H1 (cell line): ENCODE measurements at regions not wholly inside any gene's neighbourhood (a gene's known extent, or its start where the extent isn't known, plus 50 kb on each side); places are given as distances from the start of the nearest gene placed in this dataset.

Experiments
- CTCF ChIA-PET: fragments of 300-600 bp; sonication (Branson Sonifier 250); formaldehyde crosslinking; loops from one replicate; lab custom pipeline; 2021; ENCODE audit not compliant: partially characterized antibody; lab: Charles Lee
- POLR2A ChIA-PET: fragments of 300-600 bp; sonication (Branson Sonifier 250); formaldehyde crosslinking; loops from one replicate; lab custom pipeline; 2021; ENCODE audit warnings: inconsistent platforms; ENCODE audit not compliant: partially characterized antibody; lab: Charles Lee
- DNase-seq, 2 experiments: peaks; one replicate each; pipeline versions ENCODE4 v3.0.0 to v3.0.0-alpha.2; 2010 to 2022; ENCODE audit warnings: low spot score in 2 of 2, low read depth in 1 of 2, mixed read lengths in 1 of 2
- FAIRE-seq: peaks from 2 replicates; lab custom pipeline; 2011; peaks lifted over from hg19 to GRCh38; lab: Jason Lieb, UNC
- H2AFZ ChIP-seq: 2 replicates; pipeline ENCODE4 v1.8.1; 2012; ENCODE audit warnings: low read length, inconsistent platforms
- H2AK5ac ChIP-seq: 2 replicates; pipeline ENCODE4 v1.6.1; 2013; ENCODE audit warnings: low read depth, low read length
- H2BK120ac ChIP-seq: replicated peaks from 2 replicates; pipeline ENCODE3; 2013; ENCODE audit warnings: low read depth, low read length, inconsistent platforms
- H2BK12ac ChIP-seq: 2 replicates; pipeline ENCODE4 v1.6.1; 2013; ENCODE audit warnings: low read depth, low read length
- H2BK15ac ChIP-seq: 2 replicates; pipeline ENCODE4 v1.6.1; 2013; ENCODE audit warnings: low read length
- H2BK20ac ChIP-seq: 2 replicates; pipeline ENCODE4 v1.6.1; 2013; ENCODE audit warnings: low read length
- H2BK5ac ChIP-seq: 2 replicates; pipeline ENCODE4 v1.6.1; 2013; ENCODE audit warnings: low read depth, low read length
- H3K14ac ChIP-seq: 2 replicates; pipeline ENCODE4 v1.6.1; 2013; ENCODE audit warnings: inconsistent platforms; ENCODE audit not compliant: insufficient read length
- H3K18ac ChIP-seq: 2 replicates; pipeline ENCODE4 v1.6.1; 2013; ENCODE audit warnings: low read length; ENCODE audit errors: extremely low read depth
- H3K23ac ChIP-seq: 2 replicates; pipeline ENCODE4 v1.6.1; 2013; ENCODE audit warnings: inconsistent platforms; ENCODE audit not compliant: insufficient read length
- H3K23me2 ChIP-seq: 2 replicates; pipeline ENCODE4 v1.6.1; 2013; ENCODE audit warnings: low read depth, low read length
- H3K27ac ChIP-seq: 2 replicates; pipeline ENCODE4 v1.6.1; 2011; ENCODE audit warnings: low read depth, low read length, inconsistent platforms
- H3K27me3 ChIP-seq, 4 experiments: replicated peaks in 1 of 4; 1 replicate in 1 of 4; 2 replicates in 3 of 4; pipeline versions ENCODE4 v1.6.1 to v1.8.1; 2011 to 2013; ENCODE audit warnings: low read length in 3 of 4, mild to moderate bottlenecking in 3 of 4, inconsistent platforms in 2 of 4, mixed read lengths in 2 of 4, moderate library complexity in 1 of 4; ENCODE audit not compliant: control insufficient read depth in 3 of 4, insufficient read depth in 3 of 4; ENCODE audit errors: extremely low read depth in 1 of 4
- H3K36me3 ChIP-seq, 4 experiments: 2 replicates each; pipeline versions ENCODE4 v1.6.1 to v1.8.1; 2011 to 2013; ENCODE audit warnings: mild to moderate bottlenecking in 4 of 4, low read length in 3 of 4, moderate library complexity in 2 of 4, control low read depth in 1 of 4, inconsistent platforms in 1 of 4; ENCODE audit not compliant: insufficient read depth in 4 of 4, control insufficient read depth in 2 of 4
- H3K4ac ChIP-seq: replicated peaks from 2 replicates; pipeline ENCODE3; 2013; ENCODE audit warnings: low read length, low read depth, mixed read lengths, inconsistent platforms; ENCODE audit not compliant: insufficient read length
- H3K4me1 ChIP-seq, 4 experiments: replicated peaks in 1 of 4; 1 replicate in 1 of 4; 2 replicates in 3 of 4; pipeline versions ENCODE4 v1.6.1 to v1.8.1; 2011 to 2013; ENCODE audit warnings: low read length in 3 of 4, inconsistent platforms in 2 of 4, mixed read lengths in 1 of 4; ENCODE audit not compliant: insufficient read depth in 4 of 4, control insufficient read depth in 3 of 4
- H3K4me2 ChIP-seq, 2 experiments: 2 replicates each; pipeline versions ENCODE4 v1.6.1 to v1.8.1; 2011 to 2013; ENCODE audit warnings: low read depth in 2 of 2, low read length in 2 of 2, control low read depth in 1 of 2, inconsistent platforms in 1 of 2, mild to moderate bottlenecking in 1 of 2; ENCODE audit not compliant: insufficient read depth in 1 of 2
- H3K4me3 ChIP-seq, 4 experiments: fragments of 200-600, 300-600 bp in 1 of 4; sonication (generic), shearing (Covaris generic), sonication (Bioruptor Twin) in 1 of 4; 2 replicates each; pipeline versions ENCODE4 v1.5.1 to v1.8.1; 2011 to 2016; ENCODE audit warnings: low read length in 4 of 4, low read depth in 3 of 4, control low read depth in 2 of 4, inconsistent platforms in 2 of 4, mild to moderate bottlenecking in 2 of 4, mixed read lengths in 1 of 4, moderate library complexity in 1 of 4; ENCODE audit not compliant: insufficient read depth in 2 of 4; ENCODE audit errors: extremely low read depth in 1 of 4
- H3K56ac ChIP-seq: replicated peaks from 2 replicates; pipeline ENCODE3; 2013; ENCODE audit warnings: low read depth, mild to moderate bottlenecking, mixed read lengths, low read length, inconsistent platforms; ENCODE audit not compliant: insufficient read length
- H3K79me1 ChIP-seq: 2 replicates; pipeline ENCODE4 v1.6.1; 2013; ENCODE audit warnings: low read depth, low read length, control low read depth
- H3K79me2 ChIP-seq, 2 experiments: 2 replicates each; pipeline versions ENCODE4 v1.6.1 to v1.8.1; 2012 to 2013; ENCODE audit warnings: low read length in 2 of 2, mild to moderate bottlenecking in 2 of 2, inconsistent platforms in 1 of 2; ENCODE audit not compliant: insufficient read depth in 2 of 2, control insufficient read depth in 1 of 2
- H3K9ac ChIP-seq, 4 experiments: replicated peaks in 1 of 4; 1 replicate in 1 of 4; 2 replicates in 3 of 4; pipeline versions ENCODE4 v1.6.1 to v1.8.1; 2011 to 2013; ENCODE audit warnings: low read depth in 3 of 4, low read length in 3 of 4, control low read depth in 2 of 4, mild to moderate bottlenecking in 2 of 4, moderate library complexity in 2 of 4, inconsistent platforms in 1 of 4; ENCODE audit errors: extremely low read depth in 1 of 4
- H3K9me3 ChIP-seq, 2 experiments: 2 replicates each; pipeline versions ENCODE4 v1.6.1 to v1.8.1; 2012 to 2013; ENCODE audit warnings: mild to moderate bottlenecking in 2 of 2, moderate library complexity in 2 of 2, control low read depth in 1 of 2, inconsistent platforms in 1 of 2, low read depth in 1 of 2, low read length in 1 of 2, mixed read lengths in 1 of 2; ENCODE audit not compliant: insufficient read depth in 2 of 2
- H4K20me1 ChIP-seq, 2 experiments: replicated peaks in 1 of 2; 2 replicates each; pipeline versions ENCODE3 to v1.8.1; 2011 to 2013; ENCODE audit warnings: inconsistent platforms in 2 of 2, low read length in 2 of 2, mild to moderate bottlenecking in 1 of 2; ENCODE audit not compliant: insufficient read depth in 2 of 2, control insufficient read depth in 1 of 2
- H4K5ac ChIP-seq: 2 replicates; pipeline ENCODE4 v1.6.1; 2013; ENCODE audit warnings: low read length, low read depth, mixed read lengths, inconsistent platforms; ENCODE audit not compliant: insufficient read length
- H4K8ac ChIP-seq: 2 replicates; pipeline ENCODE4 v1.8.0; 2013; ENCODE audit warnings: mild to moderate bottlenecking, moderate library complexity, low read length, inconsistent platforms; ENCODE audit not compliant: insufficient read depth; ENCODE audit errors: extremely low read depth
- H4K91ac ChIP-seq: replicated peaks from 2 replicates; pipeline ENCODE3; 2013; ENCODE audit warnings: low read length, mixed read lengths, inconsistent platforms; ENCODE audit not compliant: insufficient read length
- BRCA1 ChIP-seq: IDR thresholded peaks from 2 replicates; pipeline ENCODE4 v1.6.1; 2012; ENCODE audit warnings: low read depth, low read length, improper control_type of control experiment
- FOSL1 ChIP-seq: IDR thresholded peaks from 2 replicates; pipeline ENCODE4 v1.6.1; 2011; ENCODE audit warnings: mild to moderate bottlenecking, low read depth, low read length, moderate library complexity; ENCODE audit not compliant: insufficient read depth
- JUN ChIP-seq: IDR thresholded peaks from 2 replicates; pipeline ENCODE4 v1.6.1; 2011; ENCODE audit warnings: low read depth, mild to moderate bottlenecking, improper control_type of control experiment, low read length
- SAP30 ChIP-seq: fragments of 300-600 bp; sonication (generic); IDR thresholded peaks from 2 replicates; pipeline ENCODE4 v1.7.1; 2012; ENCODE audit warnings: low read length, moderate library complexity, mild to moderate bottlenecking, inconsistent platforms; ENCODE audit not compliant: insufficient read depth, insufficient replicate concordance
- SIN3A ChIP-seq, 2 experiments: IDR thresholded peaks in 1 of 2; conservative IDR thresholded peaks in 1 of 2; 2 replicates each; pipeline ENCODE4 v1.6.1; 2011 to 2012; ENCODE audit warnings: low read length in 2 of 2, improper control_type of control experiment in 1 of 2, low read depth in 1 of 2, mild to moderate bottlenecking in 1 of 2
- WGBS, 2 experiments: shearing (Covaris generic) in 1 of 2; methylation state at CpG; one replicate each; pipeline versions ENCODE4 v1.1.6 to v1.1.7; 2013 to 2015; ENCODE audit warnings: low lambda C conversion rate in 2 of 2, mixed read lengths in 2 of 2, inconsistent platforms in 1 of 2, low coverage in 1 of 2, missing lambda C conversion rate in 1 of 2; ENCODE audit not compliant: insufficient replicate concordance in 2 of 2, insufficient coverage in 1 of 2, insufficient read length in 1 of 2; ENCODE audit errors: extremely low coverage in 1 of 2, missing lambda C conversion rate in 1 of 2; 5-methylcytosine and 5-hydroxymethylcytosine counted together

GRCh38 chr4:136336479-136336878 is 1195.8 kb downstream of the PCDH18 start:
- no peak overlapping the region for H3K4me3 ChIP-seq
- no peaks in the 10 kb centered on the region for H3K79me1 ChIP-seq
- H4K20me1 ChIP-seq: no peaks in the 10 kb centered on the region
- no peak overlapping the region for H2AFZ ChIP-seq
- no peak overlapping the region for H2BK120ac ChIP-seq
- no peak overlapping the region; the same call in 1 of the 2 replicates for H4K8ac ChIP-seq
- H4K5ac ChIP-seq: no peak overlapping the region
- no peak overlapping the region for H2BK5ac ChIP-seq
- no peak overlapping the region for H3K56ac ChIP-seq
- WGBS, 2 experiments: 98% methylated on average over 4 of the region's 4 CpGs; no CpG with 5 or more reads in 1 of the 2 experiments
- no peak overlapping the region for H3K4ac ChIP-seq
- H4K91ac ChIP-seq: no peak overlapping the region
- H3K36me3 ChIP-seq: no peaks in the 10 kb centered on the region
- no peak overlapping the region for H2AK5ac ChIP-seq
- H3K23ac ChIP-seq: no peak overlapping the region
- H3K23me2 ChIP-seq: no peaks in the 10 kb centered on the region
- H3K27me3 ChIP-seq: no peaks in the 10 kb centered on the region
- no peaks in the 10 kb centered on the region for H3K9me3 ChIP-seq
- no peaks in the 10 kb centered on the region for H3K79me2 ChIP-seq
- POLR2A ChIA-PET: no interaction called here
- H3K14ac ChIP-seq: no peak overlapping the region
- CTCF ChIA-PET: interaction anchor here (1.4 to 1.5 kb wide), 2 partner anchors 8 to 95 kb away, joined by 3 to 11 read pairs; no protein-coding TSS in a partner anchor
- no peak overlapping the region for H3K9ac ChIP-seq
- no peak for DNase-seq
- no peak for FAIRE-seq
- H2BK12ac ChIP-seq: no peak overlapping the region
- TF ChIP-seq FOSL1 (no peak), BRCA1 (no peak), JUN (no peak), SIN3A (conservative IDR thresholded peaks at IDR 0.05 in 1 of 2, IDR thresholded peaks at IDR 0.05 in 1 of 2; ENCODE audit: low read depth in 1 of 2, low read length in 2 of 2) (no peak), SAP30 (no peak)
- H2BK15ac ChIP-seq: no peak overlapping the region
- H3K4me1 ChIP-seq: no peaks in the 10 kb centered on the region
- H3K4me2 ChIP-seq: no peak overlapping the region
- H3K27ac ChIP-seq: no peak overlapping the region
- H2BK20ac ChIP-seq: no peak overlapping the region
- no peak overlapping the region for H3K18ac ChIP-seq
